GM15510 (cell line): ENCODE measurements at regions not wholly inside any gene's neighbourhood (a gene's known extent, or its start where the extent isn't known, plus 50 kb on each side); places are given as distances from the start of the nearest gene placed in this dataset.

Experiments
- POLR2A ChIP-seq: IDR thresholded peaks from 3 replicates; pipeline ENCODE4 v1.6.1; 2011; ENCODE audit warnings: borderline replicate concordance; ENCODE audit not compliant: insufficient read length; ENCODE audit errors: extremely low read depth

GRCh38 chr1:212495766-212496494 is 63.2 kb downstream of the NENF start:
- no peak for TF ChIP-seq POLR2A

GRCh38 chr1:212496682-212497081 is 64.0 kb downstream of the NENF start:
- TF ChIP-seq POLR2A = no peak

GRCh38 chr1:212497553-212497952 is 64.8 kb downstream of the NENF start:
- no peak for TF ChIP-seq POLR2A

GRCh38 chr1:212498283-212499040 is 65.7 kb downstream of the NENF start:
- no peak for TF ChIP-seq POLR2A

- TF ChIP-seq POLR2A = no peak
Observed at GRCh38 chr1:212500351-212500750, 67.6 kb downstream of the NENF start.

GRCh38 chr1:212500983-212501382 is 68.3 kb downstream of the NENF start:
- no peak for TF ChIP-seq POLR2A

GRCh38 chr1:212503714-212504113 is 71.0 kb downstream of the NENF start:
- TF ChIP-seq POLR2A = no peak

- TF ChIP-seq POLR2A = no peak
Observed at GRCh38 chr1:212504171-212504803, 71.6 kb downstream of the NENF start.

- no peak for TF ChIP-seq POLR2A
Observed at GRCh38 chr1:212506666-212507065, 73.9 kb downstream of the NENF start.

GRCh38 chr1:212507369-212507768 is 74.6 kb downstream of the NENF start:
- no peak for TF ChIP-seq POLR2A

GRCh38 chr1:212512816-212513559 is 80.3 kb downstream of the NENF start:
- no peak for TF ChIP-seq POLR2A

GRCh38 chr1:212513586-212513985 is 80.9 kb downstream of the NENF start:
- no peak for TF ChIP-seq POLR2A

GRCh38 chr1:212514056-212514614 is 81.4 kb downstream of the NENF start:
- TF ChIP-seq POLR2A = no peak

GRCh38 chr1:212514782-212515181 is 82.1 kb downstream of the NENF start:
- TF ChIP-seq POLR2A = no peak
